HepG2 (cell line): ENCODE measurements at regions not wholly inside any gene's neighbourhood (a gene's known extent, or its start where the extent isn't known, plus 50 kb on each side); places are given as distances from the start of the nearest gene placed in this dataset.

Experiments used
- ATAC-seq: fragments of 200-7000 bp; cut with Tn5 transposase; 3 replicates; pipeline ENCODE4 v1.9.1; 2020; ENCODE audit warnings: mild to moderate bottlenecking, moderate library complexity
- BruUV-seq: library from RNA; stranded (reverse); fragments of 400-500 nt; replicated peaks from 2 replicates; lab custom pipeline; 2021; lab: Mats Ljungman, UMichigan
- CTCF ChIA-PET: fragments of 300-600 bp; formaldehyde crosslinking; extraction: SDS; loops from one replicate; lab custom pipeline; 2021; ENCODE audit warnings: low total read pairs, inconsistent platforms, low intra/inter-chr PET ratio; lab: Yijun Ruan, JAX
- POLR2A ChIA-PET: fragments of 350-600 bp; sonication (Branson Sonifier 250); formaldehyde crosslinking; loops from one replicate; lab custom pipeline; 2020; ENCODE audit warnings: antibody characterized with exemption, inconsistent platforms; lab: Yijun Ruan, JAX
- DNase-seq: peaks from one replicate; pipeline ENCODE4 v3.0.0-alpha.2; 2015; ENCODE audit warnings: low spot score
- FAIRE-seq: peaks from 3 replicates; lab custom pipeline; 2011; peaks lifted over from hg19 to GRCh38; lab: Jason Lieb, UNC
- H2AFZ ChIP-seq: one replicate; pipeline ENCODE4 v1.6.1; 2011; ENCODE audit warnings: low read length, inconsistent platforms
- H3K27ac ChIP-seq: fragments of 300-600 bp; 3 replicates; pipeline ENCODE4 v1.8.0; 2011; ENCODE audit warnings: mixed run types, mild to moderate bottlenecking, mixed read lengths, low read length, inconsistent platforms; ENCODE audit not compliant: insufficient read depth; ENCODE audit errors: extremely low read length
- H3K27me3 ChIP-seq, 2 experiments: fragments of 200-600 bp in 1 of 2; 2 replicates in 1 of 2; 3 replicates in 1 of 2; pipeline versions ENCODE4 v1.6.0 to v1.8.0; 2011; ENCODE audit warnings: low read length in 2 of 2, mild to moderate bottlenecking in 2 of 2, moderate library complexity in 2 of 2, inconsistent platforms in 1 of 2; ENCODE audit not compliant: insufficient read depth in 2 of 2, control insufficient read depth in 1 of 2
- H3K36me3 ChIP-seq, 2 experiments: fragments of 200-600 bp in 1 of 2; replicated peaks in 1 of 2; 2 replicates in 1 of 2; 3 replicates in 1 of 2; pipeline versions ENCODE4 v1.5.1 to v1.8.0; 2011; ENCODE audit warnings: low read length in 2 of 2, inconsistent platforms in 1 of 2; ENCODE audit not compliant: insufficient read depth in 2 of 2, control insufficient read depth in 1 of 2
- H3K4me1 ChIP-seq: 2 replicates; pipeline ENCODE4 v1.5.1; 2012; ENCODE audit warnings: low read length, inconsistent platforms; ENCODE audit not compliant: insufficient read depth
- H3K4me2 ChIP-seq: 2 replicates; pipeline ENCODE4 v1.6.0; 2011; ENCODE audit warnings: low read depth, low read length, inconsistent platforms
- H3K4me3 ChIP-seq, 3 experiments: fragments of 200-600 bp in 1 of 3; sonication (generic), shearing (Covaris generic) in 1 of 3; replicated peaks in 1 of 3; 2 replicates each; pipeline ENCODE4 v1.5.1; 2011 to 2016; ENCODE audit warnings: low read length in 3 of 3, inconsistent platforms in 2 of 3, low read depth in 2 of 3, mild to moderate bottlenecking in 2 of 3, control low read depth in 1 of 3, mixed read lengths in 1 of 3; ENCODE audit not compliant: insufficient read depth in 1 of 3
- H3K79me2 ChIP-seq: one replicate; pipeline ENCODE4 v1.6.1; 2011; ENCODE audit warnings: low read length, inconsistent platforms; ENCODE audit not compliant: insufficient read depth
- H3K9ac ChIP-seq: 2 replicates; pipeline ENCODE4 v1.6.0; 2011; ENCODE audit warnings: mild to moderate bottlenecking, low read depth, low read length, inconsistent platforms; ENCODE audit not compliant: insufficient read depth
- H3K9me3 ChIP-seq: 2 replicates; pipeline ENCODE4 v1.5.1; 2012; ENCODE audit warnings: mild to moderate bottlenecking, low read length
- H4K20me1 ChIP-seq: 2 replicates; pipeline ENCODE4 v1.6.0; 2011; ENCODE audit warnings: inconsistent platforms, mild to moderate bottlenecking, low read length, moderate library complexity; ENCODE audit not compliant: insufficient read depth
- CEBPB ChIP-seq: IDR thresholded peaks from 2 replicates; pipeline ENCODE4 v1.6.1; 2011; ENCODE audit warnings: low read depth, low read length, improper control_type of control experiment, borderline replicate concordance
- MXD4 ChIP-seq: IDR thresholded peaks from 2 replicates; pipeline ENCODE4 v1.6.1; 2016; ENCODE audit warnings: mild to moderate bottlenecking, missing biosample characterization, missing genetic modification reagents
- TBX3 ChIP-seq: fragments of 450-650 bp; IDR thresholded peaks from 2 replicates; pipeline ENCODE4 v1.6.1; 2017; ENCODE audit warnings: antibody characterized with exemption, mild to moderate bottlenecking, inconsistent platforms, borderline replicate concordance
- WGBS: methylation state at CpG from one replicate; pipeline ENCODE4 v1.1.6; 2017; ENCODE audit warnings: low lambda C conversion rate; 5-methylcytosine and 5-hydroxymethylcytosine counted together
- in situ Hi-C: cut with HindIII; loops from 2 replicates; pipeline ENCODE4 v1.10.0; 2017; ENCODE audit warnings: low pct_unique_long_range_greater_than_20kb; ENCODE audit not compliant: extremely low pct_ligation_motif_present
- intact Hi-C: fragments of 100-400 bp; cut with micrococcal nuclease; formaldehyde crosslinking; loops from one replicate; pipeline ENCODE4 v1.10.0; 2022; ENCODE audit not compliant: unreplicated experiment

- Histone ChIP-seq H3K27me3 (no peaks in the 10 kb centered on the region), H3K27ac (no peak overlapping the region), H3K9me3 (peaks cover 80% of the 10 kb centered on the region), H3K79me2 (no peaks in the 10 kb centered on the region), H3K9ac (no peak overlapping the region), H3K4me3 (no peak overlapping the region), H3K4me2 (no peak overlapping the region), H4K20me1 (no peaks in the 10 kb centered on the region), H3K36me3 (no peaks in the 10 kb centered on the region), H2AFZ (no peak overlapping the region), H3K4me1 (no peaks in the 10 kb centered on the region)
- in situ Hi-C loops = no loop called here
- intact Hi-C loops = no loop called here
- BruUV-seq = no TSS peak
- ChIA-PET POLR2A (no interaction called here), CTCF (no interaction called here)
- FAIRE-seq (no peak), ATAC-seq (no peak), DNase-seq (no peak)
- TF ChIP-seq MXD4 = no peak
- 0% methylated on average over 1 of the region's 1 CpG for WGBS
Observed at GRCh38 chr14:80146941-80147340, 64.4 kb downstream of the DIO2 start.

GRCh38 chr14:80136358-80136757 is 74.9 kb downstream of the DIO2 start:
- H3K79me2 ChIP-seq = no peaks in the 10 kb centered on the region
- H3K4me2 ChIP-seq = no peak overlapping the region
- TF ChIP-seq CEBPB (peak; percentile 45; the same call in 1 of the 2 replicates), TBX3 (no peak)
- H3K36me3 ChIP-seq = no peaks in the 10 kb centered on the region
- H4K20me1 ChIP-seq = no peaks in the 10 kb centered on the region
- H3K27me3 ChIP-seq = no peaks in the 10 kb centered on the region
- in situ Hi-C loops = no loop called here
- H3K9me3 ChIP-seq = peaks cover 93% of the 10 kb centered on the region
- no peak overlapping the region for H3K9ac ChIP-seq
- FAIRE-seq = no peak
- no peaks in the 10 kb centered on the region for H3K4me1 ChIP-seq
- intact Hi-C loops = no loop called here
- no peak overlapping the region for H3K27ac ChIP-seq
- no peak for ATAC-seq
- DNase-seq = no peak
- no peak overlapping the region for H3K4me3 ChIP-seq
- H2AFZ ChIP-seq = no peak overlapping the region
- ChIA-PET CTCF (no interaction called here), POLR2A (no interaction called here)
- WGBS = 0% methylated on average over 1 of the region's 4 CpGs
- no TSS peak for BruUV-seq
